CD14-positive monocyte (primary cell): ENCODE measurements at regions not wholly inside any gene's neighbourhood (a gene's known extent, or its start where the extent isn't known, plus 50 kb on each side); places are given as distances from the start of the nearest gene placed in this dataset.

Experiments
- DNase-seq, 3 donors: peaks; one replicate each; pipeline ENCODE4 v3.0.0-alpha.2; 2011 to 2022
- H2AFZ ChIP-seq: 2 replicates; pipeline ENCODE4 v1.6.0; 2012; ENCODE audit warnings: mild to moderate bottlenecking, low read depth, low read length, inconsistent platforms; ENCODE audit not compliant: insufficient read depth, poor library complexity, severe bottlenecking
- H3K27ac ChIP-seq, 2 donors: 1 replicate in 1 of 2; 2 replicates in 1 of 2; pipeline ENCODE4 v1.5.1; 2012 to 2013; ENCODE audit warnings: low read length in 2 of 2, control low read depth in 1 of 2, inconsistent platforms in 1 of 2, low read depth in 1 of 2, mild to moderate bottlenecking in 1 of 2
- H3K27me3 ChIP-seq, 2 donors: one replicate each; pipeline versions ENCODE4 v1.6.0 to v1.6.1; 2011 to 2013; ENCODE audit warnings: low read length in 2 of 2; ENCODE audit not compliant: control insufficient read depth in 2 of 2, insufficient read depth in 2 of 2
- H3K36me3 ChIP-seq, 2 donors: replicated peaks in 1 of 2; 1 replicate in 1 of 2; 2 replicates in 1 of 2; pipeline versions ENCODE4 v1.5.1 to v1.6.1; 2012 to 2013; ENCODE audit warnings: low read length in 2 of 2, control low read depth in 1 of 2, inconsistent platforms in 1 of 2, mild to moderate bottlenecking in 1 of 2; ENCODE audit not compliant: insufficient read depth in 2 of 2, control insufficient read depth in 1 of 2
- H3K4me1 ChIP-seq, 2 donors: 1 replicate in 1 of 2; 2 replicates in 1 of 2; pipeline versions ENCODE4 v1.5.1 to v1.6.1; 2012 to 2013; ENCODE audit warnings: low read length in 2 of 2, control low read depth in 1 of 2, inconsistent platforms in 1 of 2, mild to moderate bottlenecking in 1 of 2, moderate library complexity in 1 of 2; ENCODE audit not compliant: insufficient read depth in 2 of 2, control insufficient read depth in 1 of 2
- H3K4me2 ChIP-seq: replicated peaks from 2 replicates; pipeline ENCODE3; 2012; ENCODE audit warnings: low read length, moderate library complexity, mild to moderate bottlenecking; ENCODE audit not compliant: poor library complexity, severe bottlenecking; ENCODE audit errors: extremely low read depth
- H3K4me3 ChIP-seq, 3 experiments: fragments of 200-600 bp in 1 of 3; sonication (generic) in 1 of 3; replicated peaks in 1 of 3; 1 replicate in 2 of 3; 2 replicates in 1 of 3; pipeline ENCODE4 v1.5.1; 2011 to 2013; ENCODE audit warnings: low read length in 3 of 3, mild to moderate bottlenecking in 3 of 3, control low read depth in 2 of 3, low read depth in 2 of 3, inconsistent platforms in 1 of 3, moderate library complexity in 1 of 3
- H3K79me2 ChIP-seq: 2 replicates; pipeline ENCODE4 v1.6.0; 2012; ENCODE audit warnings: mild to moderate bottlenecking, control low read depth, inconsistent platforms, low read length, moderate library complexity; ENCODE audit not compliant: insufficient read depth
- H3K9ac ChIP-seq: 2 replicates; pipeline ENCODE4 v1.6.0; 2017; ENCODE audit warnings: low read length, mild to moderate bottlenecking; ENCODE audit not compliant: insufficient read depth, poor library complexity, severe bottlenecking
- H3K9me3 ChIP-seq, 2 donors: replicated peaks in 1 of 2; 1 replicate in 1 of 2; 2 replicates in 1 of 2; pipeline versions ENCODE4 v1.5.1 to v1.6.1; 2012 to 2013; ENCODE audit warnings: low read length in 2 of 2, control low read depth in 1 of 2; ENCODE audit not compliant: control insufficient read depth in 1 of 2, insufficient read depth in 1 of 2
- H4K20me1 ChIP-seq: 2 replicates; pipeline ENCODE4 v1.6.0; 2012; ENCODE audit warnings: mild to moderate bottlenecking, low read length, control low read depth, moderate library complexity; ENCODE audit not compliant: insufficient read depth
- H3K27ac Mint-ChIP-seq, 7 donors: one replicate each; pipeline ENCODE4 v1.8.0; 2020; ENCODE audit warnings: mild to moderate bottlenecking in 7 of 7, mixed read lengths in 7 of 7, moderate library complexity in 6 of 7, inconsistent platforms in 2 of 7
- H3K27me3 Mint-ChIP-seq, 3 donors: one replicate each; pipeline ENCODE4 v1.8.0; 2021 to 2022; ENCODE audit warnings: low read depth in 3 of 3, mild to moderate bottlenecking in 3 of 3, mixed read lengths in 3 of 3, moderate library complexity in 3 of 3, inconsistent platforms in 1 of 3
- H3K36me3 Mint-ChIP-seq, 2 donors: one replicate each; pipeline ENCODE4 v1.8.0; 2020; ENCODE audit warnings: mixed read lengths in 2 of 2, inconsistent platforms in 1 of 2, mild to moderate bottlenecking in 1 of 2
- H3K4me1 Mint-ChIP-seq: one replicate; pipeline ENCODE4 v1.8.0; 2020; ENCODE audit warnings: mild to moderate bottlenecking, mixed read lengths
- H3K4me3 Mint-ChIP-seq, 2 donors: one replicate each; pipeline ENCODE4 v1.8.0; 2020; ENCODE audit warnings: mild to moderate bottlenecking in 2 of 2, mixed read lengths in 2 of 2, moderate library complexity in 1 of 2
- H3K9me3 Mint-ChIP-seq, 7 donors: one replicate each; pipeline ENCODE4 v1.8.0; 2020 to 2022; ENCODE audit warnings: mixed read lengths in 7 of 7, mild to moderate bottlenecking in 6 of 7, moderate library complexity in 6 of 7, inconsistent platforms in 2 of 7
- CTCF ChIP-seq: fragments of 200-600 bp; IDR thresholded peaks from one replicate; pipeline ENCODE4 v1.8.0; 2022; ENCODE audit warnings: antibody characterized with exemption, mild to moderate bottlenecking
- WGBS: methylation state at CpG from one replicate; pipeline ENCODE4 v1.1.5; 2013; ENCODE audit warnings: missing lambda C conversion rate; ENCODE audit not compliant: insufficient coverage; 5-methylcytosine and 5-hydroxymethylcytosine counted together
- intact Hi-C, 2 donors: fragments of 100-400 bp; cut with micrococcal nuclease; formaldehyde crosslinking; loops; one replicate each; pipeline versions ENCODE4 v1.15.0 to v1.15.1; 2023

- Histone ChIP-seq H3K9ac (no peak overlapping the region), H3K4me3 (no peak overlapping the region), H2AFZ (no peak overlapping the region), H3K27me3 (no peaks in the 10 kb centered on the region), H3K79me2 (no peaks in the 10 kb centered on the region), H3K4me2 (no peak overlapping the region), H3K9me3 (no peaks in the 10 kb centered on the region), H3K4me1 (no peaks in the 10 kb centered on the region), H3K27ac (no peak overlapping the region), H3K36me3 (no peaks in the 10 kb centered on the region), H4K20me1 (no peaks in the 10 kb centered on the region)
- no peak for TF ChIP-seq CTCF
- Mint-ChIP-seq H3K4me1 (no peaks in the 10 kb centered on the region), H3K27me3 (peaks cover 0 to 2% (median 0%) of the 10 kb centered on the region in 3 donors), H3K36me3 (no peaks in the 10 kb centered on the region), H3K4me3 (no peak overlapping the region), H3K9me3 (peaks cover 0 to 8% (median 2%) of the 10 kb centered on the region in 7 donors), H3K27ac (no peak overlapping the region)
- DNase-seq: no peak
- no CpG with 5 or more reads among the region's 1 CpG for WGBS
- intact Hi-C loops: no loop called here
Observed at GRCh38 chr20:10924644-10925201, 250.9 kb upstream of the JAG1 start.

- H3K36me3 Mint-ChIP-seq: no peaks in the 10 kb centered on the region
- intact Hi-C loops: no loop called here
- H3K9me3 Mint-ChIP-seq: peaks cover 2 to 10% (median 5%) of the 10 kb centered on the region in 7 donors
- Histone ChIP-seq H3K79me2 (no peaks in the 10 kb centered on the region), H3K36me3 (no peaks in the 10 kb centered on the region), H3K4me1 (no peaks in the 10 kb centered on the region), H3K9me3 (no peaks in the 10 kb centered on the region), H3K9ac (no peak overlapping the region), H3K27ac (no peak overlapping the region), H2AFZ (no peak overlapping the region), H3K4me3 (no peak overlapping the region), H3K4me2 (no peak overlapping the region), H3K27me3 (no peaks in the 10 kb centered on the region), H4K20me1 (no peaks in the 10 kb centered on the region)
- WGBS: no CpG with 5 or more reads among the region's 3 CpGs
- no peaks in the 10 kb centered on the region for H3K27me3 Mint-ChIP-seq
- H3K4me3 Mint-ChIP-seq: no peak overlapping the region
- DNase-seq: no peak
- no peaks in the 10 kb centered on the region for H3K4me1 Mint-ChIP-seq
- H3K27ac Mint-ChIP-seq: no peak overlapping the region
- no peak for TF ChIP-seq CTCF
Observed at GRCh38 chr20:10925767-10926166, 252.0 kb upstream of the JAG1 start.
